Stimulated activated CD4-positive, alpha-beta T cell treated with anti-CD3 and anti-CD28 coated beads, TNF-alpha, amount 100 ng/mL, for 48 hours (primary cell): ENCODE measurements at regions not wholly inside any gene's neighbourhood (a gene's known extent, or its start where the extent isn't known, plus 50 kb on each side); places are given as distances from the start of the nearest gene placed in this dataset.

ENCODE experiments used
- DNase-seq, 3 donors: peaks; one replicate each; pipeline ENCODE4 v3.0.0-alpha.2; 2020; ENCODE audit warnings: low read depth in 3 of 3

DNA sequence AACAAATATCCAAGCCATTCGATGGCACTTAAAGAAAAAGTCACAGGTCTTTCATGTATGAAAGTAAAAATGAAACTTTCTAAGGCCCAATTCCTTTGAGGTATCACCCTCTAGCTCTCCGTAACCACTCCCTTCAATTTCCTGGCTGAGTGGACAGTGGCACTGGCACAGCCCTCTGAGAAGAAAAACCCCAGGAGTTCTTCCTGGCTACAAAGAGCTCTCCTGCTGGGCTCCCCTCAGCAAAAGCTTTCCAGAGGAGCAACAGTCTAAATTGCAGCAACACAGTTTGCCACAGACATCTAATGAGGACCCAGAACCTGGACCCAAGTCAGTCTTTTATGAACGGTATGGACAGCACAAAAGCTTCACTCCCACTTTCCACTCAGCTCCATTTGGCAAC lies 71.8 kb downstream of the FUNDC1 start:
- no peak for DNase-seq

DNA sequence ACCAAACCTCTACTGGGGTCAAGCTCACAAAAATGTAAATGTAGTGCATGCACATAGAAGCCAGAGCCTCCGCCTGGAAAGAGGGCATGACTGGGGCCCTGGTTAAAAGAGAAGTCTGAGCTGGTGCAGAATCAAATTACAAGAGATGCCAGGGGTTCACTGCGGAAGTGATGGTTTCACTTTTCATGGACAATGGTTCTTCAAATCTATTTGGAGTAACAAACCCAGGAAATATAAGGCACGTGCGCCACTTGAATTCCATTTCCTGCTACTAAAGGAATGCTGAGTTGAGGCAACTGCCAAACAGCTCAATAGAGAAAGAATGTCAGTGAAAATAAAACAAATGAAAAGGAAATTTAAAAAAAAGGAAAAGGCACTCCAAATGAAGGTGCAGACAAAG lies 79.8 kb downstream of the FUNDC1 start:
- DNase-seq, result no peak

DNA sequence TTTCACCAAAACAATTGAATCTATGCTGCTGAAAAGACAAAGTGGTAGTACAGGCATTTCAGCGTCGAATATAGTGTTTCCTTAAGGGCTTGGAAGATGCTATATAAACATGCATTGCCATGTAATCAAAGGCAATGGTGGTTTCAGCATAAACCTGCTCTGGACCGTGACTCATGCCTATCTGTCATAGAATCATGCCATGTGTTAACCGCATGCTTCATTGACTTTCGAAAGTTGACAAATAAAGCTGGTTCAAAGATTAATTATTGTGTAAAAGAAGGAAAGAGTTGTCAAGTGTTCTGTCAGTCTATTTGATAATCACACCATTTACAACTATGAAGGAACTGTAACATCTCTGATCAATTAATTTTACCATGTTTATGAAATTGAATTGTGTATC lies 83.2 kb downstream of the FUNDC1 start:
- no peak for DNase-seq

DNA sequence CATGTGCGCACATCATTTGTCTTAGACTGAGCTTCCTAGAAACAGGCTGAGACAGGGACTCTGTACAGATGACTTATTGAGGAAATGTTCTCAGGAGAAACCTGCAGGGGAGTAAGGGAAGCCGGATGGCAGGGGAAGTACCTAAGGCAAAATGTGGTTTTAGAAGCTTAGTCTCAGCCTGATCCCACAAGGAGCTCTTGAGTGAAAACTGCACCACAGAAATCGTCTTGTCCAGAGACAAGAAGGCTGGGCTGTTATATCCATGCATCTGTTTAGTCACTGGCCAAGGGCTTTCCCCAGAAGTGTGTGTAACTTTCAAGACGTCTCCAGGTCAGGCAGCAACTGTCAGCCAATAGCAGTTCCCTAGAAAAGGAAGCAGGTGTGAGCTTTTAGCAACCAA lies 86.0 kb downstream of the FUNDC1 start:
- DNase-seq, result no peak

DNA sequence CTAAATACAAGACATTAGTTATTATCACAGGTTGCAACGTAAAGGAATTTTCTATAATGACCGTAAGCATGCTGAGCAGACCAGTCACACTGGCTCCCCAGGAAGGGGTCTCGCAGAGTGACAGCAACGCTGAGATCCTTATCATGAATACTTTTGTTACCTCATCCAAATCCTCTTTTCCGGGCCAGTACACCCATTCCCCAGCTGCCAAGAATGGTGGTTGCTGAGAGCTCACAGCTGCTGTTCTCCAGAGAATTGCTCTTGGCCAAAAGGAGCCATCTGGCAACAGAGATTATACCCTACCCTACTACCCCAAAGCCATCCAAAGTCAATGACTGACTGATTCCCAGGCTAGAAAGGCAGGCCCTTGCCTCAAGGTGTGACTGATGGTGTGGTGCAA lies 91.6 kb downstream of the FUNDC1 start:
- no peak for DNase-seq

DNA sequence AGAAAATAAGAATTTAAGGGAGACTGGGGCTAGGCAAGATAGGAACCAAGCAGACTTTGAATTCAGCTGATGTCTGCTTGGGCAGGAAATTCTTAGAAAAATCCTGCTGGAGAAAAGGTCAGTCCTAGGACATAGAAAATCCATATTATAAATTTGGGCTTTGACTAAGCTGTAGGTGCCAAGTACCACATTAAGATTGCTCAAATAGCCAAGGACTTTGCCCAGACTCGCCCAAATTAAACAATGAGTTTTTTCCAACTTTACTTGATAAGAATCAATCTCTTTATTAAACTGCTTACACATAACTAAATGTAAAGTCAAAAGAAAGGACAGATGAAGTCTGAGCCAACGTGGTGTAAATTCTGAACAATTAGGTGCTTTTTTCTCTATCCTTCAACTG lies 95.4 kb downstream of the FUNDC1 start:
- DNase-seq, result no peak

DNA sequence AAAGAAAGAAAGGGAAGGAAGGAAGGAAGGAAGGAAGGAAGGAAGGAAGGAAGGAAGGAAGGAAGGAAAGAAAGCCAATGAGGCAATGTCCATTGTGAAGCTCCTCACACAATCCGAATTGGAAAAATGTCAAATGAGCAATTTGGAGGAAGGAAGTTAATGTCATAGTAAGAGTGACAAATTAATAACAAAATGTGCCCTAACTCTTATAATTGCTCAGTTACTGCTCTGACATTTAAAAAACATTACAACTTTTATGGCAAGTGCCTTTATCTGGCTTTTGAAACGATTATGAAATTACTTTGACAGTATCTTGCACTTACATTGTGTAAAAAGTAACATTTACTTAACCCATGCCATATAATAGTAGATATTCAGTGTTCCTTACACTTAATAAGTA lies 96.5 kb upstream of the EFHC2 start:
- no peak for DNase-seq

DNA sequence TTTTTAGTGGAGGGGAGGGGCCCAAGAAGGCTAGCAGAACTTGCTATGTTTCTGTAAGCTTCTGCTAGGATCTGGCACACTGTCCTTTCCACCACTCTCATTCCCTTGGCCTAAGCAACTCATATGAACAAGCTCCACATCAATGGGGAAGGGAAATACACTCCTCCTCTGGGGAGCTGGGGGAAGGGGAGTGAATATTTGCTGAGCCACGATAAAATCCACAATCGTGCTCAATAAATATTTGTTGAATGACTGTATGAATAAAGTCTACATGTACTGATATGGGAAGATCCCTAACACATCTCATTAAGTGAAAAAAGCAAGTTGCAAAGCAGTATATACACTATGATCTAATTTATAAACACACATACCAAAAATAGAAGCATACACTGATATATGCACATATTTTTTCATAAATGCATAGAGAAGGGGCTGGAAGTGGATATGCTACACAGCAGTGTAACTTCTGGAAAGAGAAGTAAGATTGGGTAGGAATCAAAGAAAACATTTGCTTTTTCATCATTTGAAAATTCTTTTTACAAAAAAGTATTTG lies 95.8 kb upstream of the EFHC2 start:
- DNase-seq, result no peak

DNA sequence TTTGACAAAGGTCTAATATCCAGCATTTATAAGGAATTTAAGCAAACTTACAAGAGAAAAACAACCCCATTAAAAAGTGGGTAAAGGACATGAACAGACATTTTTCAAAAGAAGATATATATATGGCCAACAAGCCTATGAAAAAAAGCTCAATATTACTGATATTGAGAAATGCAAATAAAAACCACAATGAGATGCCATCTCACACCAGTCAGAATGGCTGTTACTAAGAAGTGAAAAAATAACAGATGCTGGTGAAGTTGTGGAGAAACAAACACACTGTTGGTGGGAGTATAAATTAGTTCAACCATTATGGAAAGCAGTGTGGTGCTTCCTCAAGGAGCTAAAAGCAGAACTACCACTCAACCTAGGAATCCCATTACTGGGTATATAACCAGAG lies 91.6 kb upstream of the EFHC2 start:
- no peak for DNase-seq

DNA sequence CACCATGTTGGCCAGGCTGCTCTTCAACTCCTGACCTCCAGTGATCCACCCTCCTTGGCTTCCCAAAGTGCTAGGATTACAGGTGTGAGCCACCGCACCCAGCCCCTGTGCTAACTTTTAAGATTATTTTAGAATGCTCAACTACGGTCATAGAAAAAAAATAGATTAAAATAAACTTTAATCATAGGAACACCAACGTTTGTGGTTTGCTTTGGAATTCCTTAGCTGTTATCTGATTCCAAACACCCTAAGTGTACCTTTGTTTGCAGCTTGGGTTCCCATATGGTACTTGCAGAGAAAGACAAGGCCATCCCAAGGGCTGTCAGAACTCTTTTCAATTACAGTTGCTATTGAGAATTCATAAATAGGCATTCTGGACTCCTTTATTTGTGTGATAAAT lies 90.1 kb upstream of the EFHC2 start:
- DNase-seq, result no peak

DNA sequence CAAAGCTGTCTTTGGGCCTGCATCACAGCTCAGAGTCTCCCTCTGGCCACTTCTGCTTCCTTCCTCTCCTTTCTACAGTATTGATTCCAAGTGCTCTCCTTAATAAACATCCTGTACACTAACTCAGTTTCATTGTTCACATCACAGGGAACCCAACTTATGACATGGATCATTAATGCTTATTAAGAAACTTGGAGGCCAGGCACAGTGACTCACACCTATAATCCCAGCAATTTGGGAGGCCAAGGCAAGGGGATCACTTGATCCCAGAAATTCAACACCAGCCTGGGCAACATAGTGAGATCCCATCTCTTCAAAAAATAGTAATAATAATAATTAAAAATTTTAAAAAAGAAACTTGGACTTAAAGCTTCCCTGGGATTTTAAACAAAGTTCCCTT lies 89.2 kb upstream of the EFHC2 start:
- no peak for DNase-seq

DNA sequence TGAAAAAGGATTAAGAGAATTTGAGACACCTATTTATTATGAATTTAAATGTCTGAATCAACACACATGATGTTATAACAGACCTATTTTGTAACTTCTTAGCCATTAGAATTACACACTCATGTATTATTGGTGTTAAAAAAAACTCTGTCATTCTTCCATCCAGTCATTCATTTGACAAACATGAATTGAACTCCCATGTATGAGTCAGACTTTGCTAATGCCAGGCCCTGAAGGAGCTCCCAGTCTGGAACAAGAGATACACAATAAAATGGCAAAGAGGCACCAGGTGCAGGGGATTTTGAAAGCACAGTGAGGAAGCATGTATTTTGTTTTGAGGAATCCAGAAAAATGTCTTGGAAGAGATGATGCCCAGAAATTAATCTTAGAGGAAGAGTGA lies 87.7 kb upstream of the EFHC2 start:
- DNase-seq, result no peak

DNA sequence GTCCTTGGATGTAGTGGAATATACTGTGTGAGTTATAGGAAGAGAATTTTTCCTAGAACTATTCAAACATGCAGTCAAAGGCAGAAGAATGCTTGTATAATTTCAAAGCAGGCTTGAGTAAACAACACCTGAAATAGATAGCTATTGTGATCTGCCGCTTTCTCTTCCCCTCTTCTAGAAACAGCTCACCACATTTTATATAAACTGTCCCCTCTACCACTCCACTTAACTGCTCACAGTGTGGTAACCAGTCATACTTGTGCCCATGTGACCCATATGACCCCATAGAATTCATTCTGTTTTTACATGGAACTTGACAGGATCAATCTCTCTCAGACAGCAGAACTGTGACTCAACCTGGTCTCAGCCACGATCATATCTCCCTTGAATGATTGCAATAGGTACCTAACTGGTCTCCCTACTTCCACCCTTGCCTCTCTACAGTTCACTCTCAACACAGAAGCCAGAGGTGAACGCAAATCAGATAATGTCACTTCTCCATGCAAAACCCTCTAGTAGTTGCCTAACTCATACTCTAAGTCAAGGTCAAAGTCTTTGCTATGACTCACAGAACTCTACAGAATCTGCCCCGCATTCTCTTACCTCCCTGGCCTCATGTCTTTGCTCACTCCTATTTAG lies 85.6 kb upstream of the EFHC2 start:
- DNase-seq, result no peak

DNA sequence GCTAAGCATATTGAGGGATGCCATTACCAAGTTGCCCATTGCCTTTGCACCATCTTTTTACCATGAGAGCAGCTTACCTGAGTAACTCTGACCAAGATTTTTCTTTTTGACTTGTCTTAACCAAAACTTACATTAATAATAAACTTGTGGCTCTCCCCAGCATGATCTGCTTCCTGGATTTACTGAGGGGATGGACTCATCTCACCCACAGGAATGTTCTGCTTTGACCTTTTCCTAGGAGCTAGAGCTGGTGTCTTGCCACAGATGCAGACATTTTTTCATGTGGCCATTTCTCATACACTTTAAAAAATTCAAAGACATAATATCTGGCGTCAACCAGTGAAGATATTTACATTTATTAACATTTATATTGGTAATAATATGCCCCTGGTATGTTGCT lies 79.2 kb upstream of the EFHC2 start:
- DNase-seq, result no peak

DNA sequence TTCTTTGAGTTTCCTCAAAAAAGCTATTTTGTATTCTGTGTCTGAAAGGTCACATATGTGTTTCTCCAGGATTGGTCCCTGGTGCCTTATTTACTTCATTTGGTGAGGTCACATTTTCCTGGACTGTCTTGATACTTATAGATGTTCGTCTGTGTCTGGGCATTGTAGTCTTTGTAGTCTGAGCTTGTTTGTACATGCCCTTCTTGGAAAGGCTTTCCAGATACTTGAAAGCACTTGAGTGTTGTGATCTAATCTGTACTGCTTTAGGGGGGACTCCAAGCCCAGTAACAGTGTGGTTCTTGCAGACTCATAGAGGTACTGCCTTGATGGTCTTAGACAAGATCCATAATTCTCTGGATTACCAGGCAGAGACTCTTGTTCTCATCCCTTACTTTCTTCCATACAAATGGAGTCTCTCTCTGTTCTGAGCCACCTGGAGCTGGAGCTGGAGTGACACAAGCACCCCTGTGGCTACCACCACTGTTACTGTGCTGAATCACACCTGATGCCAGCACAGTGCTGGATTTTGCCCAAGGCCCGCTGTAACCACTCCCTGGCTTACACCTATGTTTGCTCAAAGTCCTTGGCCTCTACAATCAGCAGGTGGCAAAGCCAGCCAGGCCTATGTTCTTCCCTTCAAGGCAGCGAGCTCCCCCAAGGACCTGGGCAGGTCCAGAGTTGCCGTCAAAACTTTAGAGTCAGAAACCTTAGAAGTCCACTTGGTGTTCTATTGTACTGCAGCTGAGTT lies 72.3 kb upstream of the EFHC2 start:
- no peak for DNase-seq

DNA sequence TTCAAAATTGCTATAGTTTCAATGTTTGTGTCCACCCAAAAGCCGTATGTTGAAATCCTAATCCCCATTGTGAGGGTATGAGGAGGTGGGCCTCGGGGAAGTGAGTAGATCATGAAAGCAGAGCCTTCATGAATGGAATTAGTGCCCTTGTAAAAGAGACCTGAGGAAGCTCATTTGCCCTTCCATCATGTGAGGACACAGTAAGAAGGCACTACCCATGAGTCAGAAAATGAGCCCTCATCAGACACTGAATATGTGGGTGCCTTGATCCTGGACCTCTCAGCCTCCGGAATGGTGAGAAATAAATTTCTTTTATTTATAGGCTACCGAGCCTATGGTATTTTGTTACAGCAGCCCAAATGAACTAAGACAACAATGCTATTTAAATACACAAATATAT lies 57.7 kb upstream of the EFHC2 start:
- DNase-seq, result no peak

DNA sequence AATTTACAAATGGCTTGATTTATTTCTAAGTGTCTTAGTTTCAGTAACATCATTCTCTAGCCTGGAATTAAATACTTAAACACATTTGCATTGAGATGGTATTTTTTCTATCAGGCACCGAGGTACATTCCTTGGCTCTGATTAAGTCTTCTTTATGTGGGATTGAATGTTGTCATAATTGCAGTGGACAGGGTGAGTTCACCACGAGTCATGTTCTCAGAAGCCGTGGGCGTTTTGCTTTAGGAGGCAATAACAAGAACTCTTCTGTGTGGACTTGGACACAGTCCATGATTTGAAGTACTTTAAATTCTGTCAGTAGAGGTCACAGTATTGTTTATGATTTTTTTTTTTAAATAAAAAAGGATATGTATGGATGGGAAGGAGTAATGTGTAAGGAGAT lies 57.1 kb upstream of the EFHC2 start:
- DNase-seq, result peak in 2 of 3 donors; percentile 30 to 32

DNA sequence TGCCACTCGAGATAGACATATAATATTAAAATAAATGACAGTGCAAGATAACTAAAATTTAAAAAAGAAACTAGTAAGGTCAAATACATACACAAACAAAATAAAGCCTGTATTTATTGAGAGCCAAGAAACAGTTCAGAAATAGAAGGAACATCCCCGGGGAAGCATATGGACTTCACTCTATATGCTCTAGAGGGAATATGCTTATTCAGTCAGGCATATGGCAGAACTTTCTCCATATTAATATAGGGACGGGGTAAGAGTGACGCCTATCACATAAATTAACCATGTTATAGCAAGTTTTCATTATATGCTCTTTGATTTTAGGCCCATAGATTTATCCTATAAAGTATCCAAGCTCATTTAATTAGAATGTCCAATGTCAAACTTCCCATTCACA lies 56.7 kb upstream of the EFHC2 start:
- no peak for DNase-seq
